Neural cell (in vitro differentiated cells): ENCODE measurements at regions not wholly inside any gene's neighbourhood (a gene's known extent, or its start where the extent isn't known, plus 50 kb on each side); places are given as distances from the start of the nearest gene placed in this dataset.

Experiments used
- H2AFZ ChIP-seq: fragments of 200-600, 300-800 bp; sonication (generic), shearing (Covaris generic); 2 replicates; pipeline ENCODE4 v1.6.0; 2014; ENCODE audit warnings: low read depth, mild to moderate bottlenecking, antibody characterized with exemption, low read length, moderate library complexity
- H3F3A ChIP-seq: fragments of 200-600 bp; shearing (Covaris generic); 2 replicates; pipeline ENCODE4 v1.6.1; 2016; ENCODE audit warnings: mild to moderate bottlenecking, moderate library complexity, mixed read lengths, antibody characterized with exemption, low read length; ENCODE audit not compliant: insufficient read depth, poor library complexity, severe bottlenecking
- H3K27ac ChIP-seq: fragments of 200-600, 300-800 bp; sonication (generic), shearing (Covaris generic); 2 replicates; pipeline ENCODE4 v1.5.1; 2014; ENCODE audit warnings: mild to moderate bottlenecking, low read length, moderate library complexity
- H3K27me3 ChIP-seq: fragments of 300-800, 200-600 bp; sonication (generic), shearing (Covaris generic); 2 replicates; pipeline ENCODE4 v1.6.0; 2014; ENCODE audit warnings: mild to moderate bottlenecking, low read depth, low read length, moderate library complexity; ENCODE audit not compliant: insufficient read depth
- H3K36me3 ChIP-seq: fragments of 300-800, 200-600 bp; sonication (generic), shearing (Covaris generic); 2 replicates; pipeline ENCODE4 v1.5.1; 2014; ENCODE audit warnings: mild to moderate bottlenecking, antibody characterized with exemption, low read length, moderate library complexity; ENCODE audit not compliant: insufficient read depth
- H3K4me2 ChIP-seq: fragments of 300-800, 200-600 bp; sonication (generic), shearing (Covaris generic); 2 replicates; pipeline ENCODE4 v1.6.0; 2014; ENCODE audit warnings: mild to moderate bottlenecking, low read length
- H3K4me3 ChIP-seq: fragments of 300-800, 200-600 bp; sonication (generic), shearing (Covaris generic); 2 replicates; pipeline ENCODE4 v1.5.1; 2014; ENCODE audit warnings: mild to moderate bottlenecking, low read length, moderate library complexity
- H3K79me2 ChIP-seq: fragments of 200-600 bp; shearing (Covaris generic); replicated peaks from 2 replicates; pipeline ENCODE4 v1.6.0; 2014; ENCODE audit warnings: mild to moderate bottlenecking, low read length, moderate library complexity; ENCODE audit not compliant: insufficient read depth
- H3K9ac ChIP-seq: fragments of 300-800, 200-600 bp; sonication (generic), shearing (Covaris generic); 2 replicates; pipeline ENCODE4 v1.6.1; 2016; ENCODE audit warnings: mild to moderate bottlenecking, low read length, mixed read lengths
- H3K9me2 ChIP-seq: fragments of 200-600 bp; shearing (Covaris generic); 2 replicates; pipeline ENCODE4 v1.6.1; 2016; ENCODE audit warnings: mild to moderate bottlenecking, low read length, mixed read lengths; ENCODE audit not compliant: insufficient read depth
- H3K9me3 ChIP-seq: fragments of 200-600, 300-800 bp; sonication (generic), shearing (Covaris generic); 2 replicates; pipeline ENCODE4 v1.6.1; 2016; ENCODE audit warnings: mild to moderate bottlenecking, mixed run types, low read length, moderate library complexity, mixed read lengths
- H4K20me1 ChIP-seq: fragments of 200-600 bp; shearing (Covaris generic); 2 replicates; pipeline ENCODE4 v1.6.1; 2016; ENCODE audit warnings: mild to moderate bottlenecking, mixed run types; ENCODE audit not compliant: insufficient read depth
- EP300 ChIP-seq: fragments of 450-650 bp; conservative IDR thresholded peaks from 2 replicates; pipeline ENCODE4 v1.6.1; 2014; ENCODE audit warnings: antibody characterized with exemption, mild to moderate bottlenecking, moderate library complexity; ENCODE audit not compliant: poor library complexity, severe bottlenecking
- EZH2 ChIP-seq: fragments of 200-600, 300-800 bp; shearing (Covaris generic), sonication (generic); IDR thresholded peaks from 2 replicates; pipeline ENCODE4 v1.6.1; 2014; ENCODE audit warnings: antibody characterized with exemption, low read length, borderline replicate concordance, mild to moderate bottlenecking; ENCODE audit not compliant: insufficient read depth, poor library complexity, severe bottlenecking
- MXI1 ChIP-seq: fragments of 450-650 bp; conservative IDR thresholded peaks from 2 replicates; pipeline ENCODE4 v1.6.1; 2014; ENCODE audit warnings: antibody characterized with exemption, mild to moderate bottlenecking; ENCODE audit not compliant: poor library complexity, severe bottlenecking
- POLR2AphosphoS5 ChIP-seq: IDR thresholded peaks from 2 replicates; pipeline ENCODE4 v1.6.1; 2012
- RAD21 ChIP-seq: fragments of 450-650 bp; conservative IDR thresholded peaks from 2 replicates; pipeline ENCODE4 v1.6.1; 2014; ENCODE audit warnings: antibody characterized with exemption, mild to moderate bottlenecking, moderate library complexity
- SMC3 ChIP-seq: fragments of 450-650 bp; conservative IDR thresholded peaks from 2 replicates; pipeline ENCODE4 v1.6.1; 2014; ENCODE audit warnings: antibody characterized with exemption, mild to moderate bottlenecking, moderate library complexity; ENCODE audit not compliant: poor library complexity
- TAF1 ChIP-seq: IDR thresholded peaks from 2 replicates; pipeline ENCODE4 v1.6.1; 2012; ENCODE audit warnings: low read depth
- TF ChIP-seq, protein P1 (sequence below): IDR thresholded peaks from 2 replicates; pipeline ENCODE4 v1.6.1; 2012; ENCODE audit warnings: borderline replicate concordance
- TF ChIP-seq, protein P2 (sequence below): fragments of 450-650 bp; IDR thresholded peaks from 2 replicates; pipeline ENCODE4 v1.5.1; 2014; ENCODE audit warnings: antibody characterized with exemption, mild to moderate bottlenecking, moderate library complexity; ENCODE audit not compliant: poor library complexity, severe bottlenecking

DNA sequence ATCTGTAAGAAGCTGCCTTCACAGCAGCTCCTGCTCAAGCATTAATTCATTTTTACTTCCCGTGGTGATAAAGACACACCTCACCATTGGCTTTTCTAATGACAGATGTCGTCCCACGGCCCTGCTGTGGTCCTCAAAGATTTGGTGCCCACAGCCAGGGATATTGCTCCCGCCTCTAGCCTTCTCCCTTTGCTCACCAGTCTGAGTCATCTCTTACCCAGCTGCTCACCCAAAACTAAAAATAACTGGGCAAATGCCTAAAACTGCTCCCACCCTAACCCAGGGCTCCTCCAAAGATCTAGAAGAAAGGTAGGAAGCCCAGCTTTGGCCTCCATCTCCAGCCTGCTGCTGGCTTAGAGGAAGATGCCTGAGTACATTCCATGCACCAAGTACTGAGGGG, 371.1 kb upstream of the ZNF507 start:
- H3K9ac ChIP-seq = no peak overlapping the region
- no peak overlapping the region for H3K4me2 ChIP-seq
- H3K4me3 ChIP-seq = no peak overlapping the region
- no peaks in the 10 kb centered on the region for H3K9me3 ChIP-seq
- H3K79me2 ChIP-seq = no peaks in the 10 kb centered on the region
- no peaks in the 10 kb centered on the region for H4K20me1 ChIP-seq
- no peak for TF ChIP-seq RAD21
- no peak for TF ChIP-seq TAF1
- TF ChIP-seq, protein P1, sequence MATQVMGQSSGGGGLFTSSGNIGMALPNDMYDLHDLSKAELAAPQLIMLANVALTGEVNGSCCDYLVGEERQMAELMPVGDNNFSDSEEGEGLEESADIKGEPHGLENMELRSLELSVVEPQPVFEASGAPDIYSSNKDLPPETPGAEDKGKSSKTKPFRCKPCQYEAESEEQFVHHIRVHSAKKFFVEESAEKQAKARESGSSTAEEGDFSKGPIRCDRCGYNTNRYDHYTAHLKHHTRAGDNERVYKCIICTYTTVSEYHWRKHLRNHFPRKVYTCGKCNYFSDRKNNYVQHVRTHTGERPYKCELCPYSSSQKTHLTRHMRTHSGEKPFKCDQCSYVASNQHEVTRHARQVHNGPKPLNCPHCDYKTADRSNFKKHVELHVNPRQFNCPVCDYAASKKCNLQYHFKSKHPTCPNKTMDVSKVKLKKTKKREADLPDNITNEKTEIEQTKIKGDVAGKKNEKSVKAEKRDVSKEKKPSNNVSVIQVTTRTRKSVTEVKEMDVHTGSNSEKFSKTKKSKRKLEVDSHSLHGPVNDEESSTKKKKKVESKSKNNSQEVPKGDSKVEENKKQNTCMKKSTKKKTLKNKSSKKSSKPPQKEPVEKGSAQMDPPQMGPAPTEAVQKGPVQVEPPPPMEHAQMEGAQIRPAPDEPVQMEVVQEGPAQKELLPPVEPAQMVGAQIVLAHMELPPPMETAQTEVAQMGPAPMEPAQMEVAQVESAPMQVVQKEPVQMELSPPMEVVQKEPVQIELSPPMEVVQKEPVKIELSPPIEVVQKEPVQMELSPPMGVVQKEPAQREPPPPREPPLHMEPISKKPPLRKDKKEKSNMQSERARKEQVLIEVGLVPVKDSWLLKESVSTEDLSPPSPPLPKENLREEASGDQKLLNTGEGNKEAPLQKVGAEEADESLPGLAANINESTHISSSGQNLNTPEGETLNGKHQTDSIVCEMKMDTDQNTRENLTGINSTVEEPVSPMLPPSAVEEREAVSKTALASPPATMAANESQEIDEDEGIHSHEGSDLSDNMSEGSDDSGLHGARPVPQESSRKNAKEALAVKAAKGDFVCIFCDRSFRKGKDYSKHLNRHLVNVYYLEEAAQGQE = no peak
- no peak for TF ChIP-seq SMC3
- TF ChIP-seq POLR2AphosphoS5 = no peak
- TF ChIP-seq EP300 = no peak
- no peaks in the 10 kb centered on the region for H3K36me3 ChIP-seq
- H2AFZ ChIP-seq = no peak overlapping the region
- no peaks in the 10 kb centered on the region for H3K27me3 ChIP-seq
- no peaks in the 10 kb centered on the region for H3K9me2 ChIP-seq
- H3K27ac ChIP-seq = no peak overlapping the region
- H3F3A ChIP-seq = no peaks in the 10 kb centered on the region

DNA sequence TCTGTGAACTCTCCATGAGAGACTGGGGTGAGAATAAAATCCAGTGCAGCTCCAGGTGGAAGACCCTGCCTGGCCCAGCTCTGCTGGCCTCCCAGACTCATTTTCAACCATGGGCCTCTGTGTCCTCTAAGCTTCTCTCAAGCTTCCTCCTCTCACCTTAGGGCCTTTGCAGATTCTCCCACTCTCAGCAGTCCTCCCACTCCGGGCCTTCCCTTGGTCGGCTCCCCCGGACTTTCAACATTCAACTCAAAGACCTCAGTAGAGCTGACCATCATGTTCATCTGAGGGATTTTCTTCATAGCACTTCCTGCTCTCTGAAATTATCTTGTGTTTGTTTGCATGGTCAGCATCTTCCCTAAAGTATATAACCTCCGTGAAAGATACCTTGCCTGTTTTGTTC, 370.5 kb upstream of the ZNF507 start:
- no peak overlapping the region for H3K9ac ChIP-seq
- no peak overlapping the region for H3K27ac ChIP-seq
- no peaks in the 10 kb centered on the region for H3K79me2 ChIP-seq
- H3K27me3 ChIP-seq = no peaks in the 10 kb centered on the region
- no peaks in the 10 kb centered on the region for H3K36me3 ChIP-seq
- H3F3A ChIP-seq = no peaks in the 10 kb centered on the region
- no peaks in the 10 kb centered on the region for H3K9me3 ChIP-seq
- no peak overlapping the region for H3K4me2 ChIP-seq
- no peak overlapping the region for H2AFZ ChIP-seq
- no peak for TF ChIP-seq TAF1
- TF ChIP-seq SMC3 = no peak
- TF ChIP-seq RAD21 = no peak
- no peak for TF ChIP-seq EZH2
- TF ChIP-seq, protein P2, sequence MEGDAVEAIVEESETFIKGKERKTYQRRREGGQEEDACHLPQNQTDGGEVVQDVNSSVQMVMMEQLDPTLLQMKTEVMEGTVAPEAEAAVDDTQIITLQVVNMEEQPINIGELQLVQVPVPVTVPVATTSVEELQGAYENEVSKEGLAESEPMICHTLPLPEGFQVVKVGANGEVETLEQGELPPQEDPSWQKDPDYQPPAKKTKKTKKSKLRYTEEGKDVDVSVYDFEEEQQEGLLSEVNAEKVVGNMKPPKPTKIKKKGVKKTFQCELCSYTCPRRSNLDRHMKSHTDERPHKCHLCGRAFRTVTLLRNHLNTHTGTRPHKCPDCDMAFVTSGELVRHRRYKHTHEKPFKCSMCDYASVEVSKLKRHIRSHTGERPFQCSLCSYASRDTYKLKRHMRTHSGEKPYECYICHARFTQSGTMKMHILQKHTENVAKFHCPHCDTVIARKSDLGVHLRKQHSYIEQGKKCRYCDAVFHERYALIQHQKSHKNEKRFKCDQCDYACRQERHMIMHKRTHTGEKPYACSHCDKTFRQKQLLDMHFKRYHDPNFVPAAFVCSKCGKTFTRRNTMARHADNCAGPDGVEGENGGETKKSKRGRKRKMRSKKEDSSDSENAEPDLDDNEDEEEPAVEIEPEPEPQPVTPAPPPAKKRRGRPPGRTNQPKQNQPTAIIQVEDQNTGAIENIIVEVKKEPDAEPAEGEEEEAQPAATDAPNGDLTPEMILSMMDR = no peak
- TF ChIP-seq MXI1 = no peak
- no peak for TF ChIP-seq EP300
- TF ChIP-seq POLR2AphosphoS5 = no peak
- TF ChIP-seq, protein P1 = no peak
- no peaks in the 10 kb centered on the region for H4K20me1 ChIP-seq
- no peaks in the 10 kb centered on the region for H3K9me2 ChIP-seq
- H3K4me3 ChIP-seq = no peak overlapping the region
